GM19455 (cell line): ENCODE measurements at regions not wholly inside any gene's neighbourhood (a gene's known extent, or its start where the extent isn't known, plus 50 kb on each side); places are given as distances from the start of the nearest gene placed in this dataset.

ENCODE experiments used
- ATAC-seq: cut with Tn5 transposase; IDR thresholded peaks from one replicate; pipeline ENCODE4 v1.9.1; 2021; ENCODE audit not compliant: unreplicated experiment

- no peak for ATAC-seq
Observed at GRCh38 chr2:217459680-217460405, 543.0 kb downstream of the TNS1 start.

DNA sequence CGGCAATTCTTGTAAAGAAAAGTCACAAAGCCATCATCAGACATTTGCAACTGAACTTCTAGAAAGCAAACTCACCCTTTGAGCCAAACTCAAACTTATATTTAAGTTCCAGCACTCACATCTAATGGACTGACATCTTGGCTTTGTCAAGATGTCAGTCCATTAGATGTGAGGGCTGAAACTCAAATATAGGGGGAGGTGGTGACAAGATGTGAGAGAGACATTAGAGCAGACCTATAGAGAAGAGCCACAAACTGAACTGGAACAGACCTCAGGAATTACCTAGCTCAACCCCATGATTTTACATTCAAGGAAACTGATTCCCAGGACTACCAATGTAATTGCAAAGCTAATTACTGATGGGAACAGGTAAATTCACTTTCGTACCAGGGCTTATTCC, 543.8 kb downstream of the TNS1 start:
- no peak for ATAC-seq

DNA sequence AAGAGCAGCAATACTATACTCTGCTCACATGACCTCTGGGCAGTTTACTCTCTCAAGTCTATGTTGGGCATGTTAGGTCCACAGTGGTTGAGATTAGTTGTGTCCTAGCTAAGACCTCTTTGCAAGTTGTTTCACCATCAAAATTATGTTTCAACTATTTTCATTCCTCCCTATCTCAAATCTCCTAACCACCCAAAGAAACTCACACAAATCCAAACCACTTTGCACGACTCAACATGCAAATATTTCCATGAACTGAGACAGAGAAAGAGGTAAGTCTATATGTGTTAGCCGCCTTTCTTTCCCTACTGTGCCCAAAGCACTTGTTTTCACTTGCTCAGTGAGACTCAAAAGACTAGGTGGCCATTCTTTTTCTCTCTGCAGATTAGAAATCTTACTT, 546.8 kb downstream of the TNS1 start:
- no peak for ATAC-seq

DNA sequence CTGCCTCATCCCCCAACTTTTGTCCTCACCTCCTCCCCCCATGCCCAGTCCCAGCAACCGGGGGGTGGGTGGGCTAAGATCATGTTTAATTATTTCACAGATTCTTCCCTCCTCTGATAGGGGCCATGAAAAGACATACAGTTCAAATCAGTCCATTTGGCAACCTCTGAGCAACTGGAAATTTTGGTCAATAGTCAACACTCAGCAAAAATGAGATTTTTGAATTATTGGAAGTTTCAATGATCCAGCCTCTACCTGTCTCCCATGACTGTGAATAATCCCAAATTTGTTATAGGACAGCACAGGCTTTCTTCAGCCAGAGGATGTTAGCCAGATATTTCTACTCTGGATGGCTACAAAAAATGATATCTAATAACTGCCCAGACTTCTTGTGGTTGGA, 549.9 kb downstream of the TNS1 start:
- no peak for ATAC-seq

- no peak for ATAC-seq
Observed at GRCh38 chr2:217451666-217452065, 551.1 kb downstream of the TNS1 start.

DNA sequence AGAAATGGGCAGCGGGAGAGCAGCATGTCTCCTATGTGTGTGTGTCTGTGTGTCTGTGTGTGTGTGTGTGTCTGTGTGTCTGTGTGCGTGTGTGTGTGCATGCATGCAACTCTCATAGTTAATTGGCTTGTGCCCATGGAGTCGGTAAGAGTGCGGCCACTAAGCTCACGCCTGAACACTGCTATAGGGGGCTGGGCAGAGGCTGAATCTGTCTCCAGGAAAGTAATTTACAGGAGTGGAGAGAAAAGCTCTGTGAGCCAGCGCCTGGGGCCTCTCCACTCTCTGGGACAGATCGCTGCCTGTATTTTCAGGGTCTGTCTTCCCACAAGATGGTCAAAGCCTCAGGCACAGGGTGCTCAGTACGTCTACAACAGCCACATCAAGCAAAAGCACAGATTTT, 553.4 kb downstream of the TNS1 start:
- no peak for ATAC-seq

- ATAC-seq = no peak
Observed at GRCh38 chr2:217448860-217449259, 553.9 kb downstream of the TNS1 start.

- no peak for ATAC-seq
Observed at GRCh38 chr2:217445723-217446122, 557.1 kb downstream of the TNS1 start.

- ATAC-seq = no peak
Observed at GRCh38 chr2:217444932-217445331, 557.9 kb downstream of the TNS1 start.

GRCh38 chr2:217444509-217444908, 558.3 kb downstream of the TNS1 start:
- no peak for ATAC-seq

DNA sequence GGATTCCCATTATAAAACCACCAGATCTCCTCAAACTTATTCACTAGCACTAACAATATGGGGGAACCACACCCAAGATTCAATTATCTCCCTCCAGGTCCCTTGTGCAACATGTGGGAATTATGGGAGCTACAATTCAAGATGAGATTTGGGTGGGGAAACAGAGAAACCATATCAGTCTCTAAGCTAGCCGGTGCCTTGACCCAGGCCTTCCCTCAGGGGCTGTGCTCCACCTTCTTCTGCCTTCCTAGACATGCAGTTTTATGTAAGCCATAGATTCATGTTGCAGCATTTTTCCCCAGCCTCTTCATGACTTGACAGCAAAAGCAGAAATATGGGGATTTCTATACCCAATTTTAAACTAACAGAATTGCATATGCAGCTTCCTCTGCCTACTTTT, 559.2 kb downstream of the TNS1 start:
- ATAC-seq = no peak

DNA sequence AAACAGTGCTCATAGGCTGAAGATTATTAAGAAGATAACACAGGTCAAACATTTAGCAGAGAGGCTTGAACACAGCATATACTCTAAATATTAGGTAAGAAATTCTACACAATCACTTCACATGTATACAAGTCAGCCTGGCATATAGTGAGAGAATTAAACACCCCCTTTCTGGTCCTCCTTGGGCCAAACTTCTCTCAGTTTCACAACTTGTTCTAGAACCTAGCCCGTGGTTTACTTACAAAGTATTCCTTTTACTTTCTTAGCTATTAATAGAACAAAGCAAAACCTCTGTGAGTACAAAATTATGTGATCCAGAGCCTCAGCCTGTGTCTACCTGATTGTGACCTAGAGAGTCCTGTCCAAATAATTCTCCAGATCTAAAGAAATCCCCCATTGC, 562.8 kb downstream of the TNS1 start:
- ATAC-seq = peak; percentile 48

GRCh38 chr2:217438821-217439220, 564.0 kb downstream of the TNS1 start:
- peak; percentile 57 for ATAC-seq

- ATAC-seq = no peak
Observed at GRCh38 chr2:217438136-217438535, 564.7 kb downstream of the TNS1 start.

DNA sequence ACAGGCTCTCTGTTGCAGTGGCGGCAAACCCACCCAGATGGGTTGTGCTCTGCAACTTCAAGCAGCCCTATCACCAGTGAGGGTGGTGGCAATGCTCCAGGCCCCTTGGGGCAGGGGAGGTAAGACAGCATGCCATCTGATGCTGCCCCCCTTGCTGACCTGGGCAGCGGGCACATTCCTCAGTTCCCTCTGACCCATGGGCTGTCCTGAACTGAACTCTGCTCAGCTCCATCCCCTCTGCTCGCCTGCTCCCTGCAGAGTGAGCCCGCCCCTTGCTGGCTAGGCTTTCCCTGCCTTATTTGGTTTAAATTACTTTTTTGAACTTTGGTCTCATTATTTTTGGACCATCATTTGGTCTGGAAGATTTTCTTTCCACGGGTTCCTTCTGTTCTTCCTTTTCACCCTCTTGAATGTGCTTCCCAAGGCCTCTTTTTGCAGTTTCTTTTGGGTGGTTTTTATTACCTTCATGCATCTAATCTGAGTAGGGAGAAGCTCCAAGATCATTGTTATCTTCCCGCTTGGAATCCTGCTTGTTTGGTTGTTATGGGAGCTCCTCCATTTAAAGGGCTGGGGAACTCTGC, 565.4 kb downstream of the TNS1 start:
- no peak for ATAC-seq

GRCh38 chr2:217436386-217436785, 566.4 kb downstream of the TNS1 start:
- ATAC-seq = no peak

GRCh38 chr2:217434180-217434975, 568.4 kb downstream of the TNS1 start:
- peak; percentile 96 for ATAC-seq

DNA sequence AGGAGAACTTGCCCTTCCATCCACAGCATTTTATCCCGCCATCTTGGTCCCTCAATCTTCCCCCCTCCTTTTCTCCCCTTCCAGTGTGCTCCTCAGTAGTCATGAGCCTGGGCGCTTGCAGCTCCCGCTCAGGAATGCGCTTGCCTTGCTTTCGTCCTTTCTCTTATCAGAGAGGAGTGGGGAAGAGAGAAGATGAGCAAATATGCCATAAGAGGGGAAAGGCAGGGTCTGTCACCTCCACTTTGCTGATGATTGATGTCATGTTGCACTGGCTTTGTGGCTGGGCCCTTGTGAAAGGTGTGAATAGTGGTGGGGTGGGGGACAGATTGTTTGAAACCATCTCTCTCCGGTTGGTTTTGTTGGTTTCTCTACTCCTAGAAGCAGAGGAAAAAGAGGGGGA, 569.3 kb downstream of the TNS1 start:
- no peak for ATAC-seq

DNA sequence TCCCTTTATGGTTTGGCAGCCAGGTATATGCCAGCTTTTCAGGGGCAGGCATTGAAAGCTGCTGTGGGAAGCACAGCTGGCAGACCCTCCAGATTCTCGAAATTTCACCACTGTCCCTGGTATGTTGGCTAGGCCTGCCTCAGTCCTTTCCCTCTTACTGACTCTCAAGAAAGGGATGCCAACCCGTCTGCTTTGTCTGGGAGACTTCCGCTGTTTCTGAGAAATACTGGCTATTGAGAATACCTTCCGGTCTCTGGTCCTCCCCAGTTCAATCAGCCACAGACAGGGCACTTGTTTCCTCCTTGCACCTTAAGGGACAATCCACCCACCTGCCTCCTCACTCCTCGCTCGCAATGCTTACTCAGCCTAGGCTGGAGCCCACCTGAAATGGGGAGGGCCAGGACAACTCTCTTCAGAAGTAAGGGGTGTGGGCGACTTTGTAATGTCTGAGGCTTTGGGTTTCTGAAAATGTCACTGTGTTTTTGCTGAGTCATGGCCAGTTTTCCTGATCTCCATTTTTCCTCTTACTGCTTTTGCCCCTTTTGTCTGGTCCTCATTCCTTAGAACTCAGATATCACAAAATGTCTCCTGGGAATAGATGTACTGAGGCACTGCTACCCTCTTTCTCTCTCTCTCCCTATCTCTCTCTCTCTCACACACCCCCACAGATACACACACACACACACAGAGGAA, 571.1 kb downstream of the TNS1 start:
- no peak for ATAC-seq

DNA sequence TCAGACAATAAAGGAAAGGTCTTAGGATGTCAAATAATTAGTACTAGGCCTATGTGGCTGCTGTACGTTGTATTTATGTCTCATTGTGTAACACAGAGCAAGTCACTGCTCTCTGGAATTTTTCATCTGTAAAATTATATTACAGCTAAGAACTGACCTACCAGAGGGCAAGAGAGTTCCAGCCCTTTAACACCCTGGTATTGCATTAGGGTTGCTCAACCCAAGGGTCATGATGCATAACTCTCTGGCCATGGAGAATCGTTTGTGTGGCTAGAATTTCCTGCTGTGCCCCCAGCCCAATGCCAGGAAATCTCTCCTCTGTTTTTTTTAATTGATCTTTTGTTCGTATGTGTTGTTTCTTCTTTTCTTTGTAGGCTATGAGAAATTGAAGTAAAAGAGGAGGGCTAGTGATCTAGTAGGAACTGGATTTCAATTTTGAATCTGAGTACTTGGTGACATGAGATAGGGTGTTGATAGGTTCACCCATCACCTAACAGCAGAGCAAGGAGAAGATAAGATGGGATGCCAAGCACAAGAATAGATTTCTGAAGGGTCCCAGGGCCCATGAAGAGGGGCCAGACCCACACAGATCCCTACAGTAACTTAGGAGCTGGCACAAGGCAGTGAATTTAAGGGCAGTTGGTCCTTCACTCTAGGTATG, 571.2 kb upstream of the TNP1 start:
- no peak for ATAC-seq

- no peak for ATAC-seq
Observed at GRCh38 chr2:217429981-217430500, 570.2 kb upstream of the TNP1 start.
